HG02763 (cell line): ENCODE measurements at regions not wholly inside any gene's neighbourhood (a gene's known extent, or its start where the extent isn't known, plus 50 kb on each side); places are given as distances from the start of the nearest gene placed in this dataset.

Experiments used
- ATAC-seq: cut with Tn5 transposase; IDR thresholded peaks from one replicate; pipeline ENCODE4 v1.9.1; 2021; ENCODE audit warnings: mild to moderate bottlenecking, moderate library complexity; ENCODE audit not compliant: unreplicated experiment

GRCh38 chr12:61676520-61676919 is 583.7 kb upstream of the USP15 start:
- ATAC-seq: no peak

- ATAC-seq: no peak
Observed at GRCh38 chr12:61687407-61687806, 572.8 kb upstream of the USP15 start.

GRCh38 chr12:61694214-61694613 is 566.0 kb upstream of the USP15 start:
- no peak for ATAC-seq

GRCh38 chr12:61701471-61701870 is 558.7 kb upstream of the USP15 start:
- no peak for ATAC-seq

- ATAC-seq: no peak
Observed at GRCh38 chr12:61706783-61707182, 553.4 kb upstream of the USP15 start.

GRCh38 chr12:61713121-61713520 is 547.1 kb upstream of the USP15 start:
- ATAC-seq: no peak

- ATAC-seq: no peak
Observed at GRCh38 chr12:61717986-61718385, 542.2 kb upstream of the USP15 start.

GRCh38 chr12:61739925-61740324 is 520.3 kb upstream of the USP15 start:
- ATAC-seq: no peak

GRCh38 chr12:61750604-61751003 is 509.6 kb upstream of the USP15 start:
- no peak for ATAC-seq

- no peak for ATAC-seq
Observed at GRCh38 chr12:61754214-61754613, 506.0 kb upstream of the USP15 start.

GRCh38 chr12:61757831-61758505 is 502.2 kb upstream of the USP15 start:
- ATAC-seq: no peak

- ATAC-seq: no peak
Observed at GRCh38 chr12:61758661-61759060, 501.5 kb upstream of the USP15 start.

GRCh38 chr12:61765926-61766325 is 494.3 kb upstream of the USP15 start:
- no peak for ATAC-seq

GRCh38 chr12:61780435-61780834 is 479.8 kb upstream of the USP15 start:
- ATAC-seq: no peak

GRCh38 chr12:61781021-61781581 is 479.1 kb upstream of the USP15 start:
- no peak for ATAC-seq

- ATAC-seq: no peak
Observed at GRCh38 chr12:61796846-61797245, 463.4 kb upstream of the USP15 start.

GRCh38 chr12:61797266-61797665 is 462.9 kb upstream of the USP15 start:
- ATAC-seq: no peak

- ATAC-seq: no peak
Observed at GRCh38 chr12:61798778-61799177, 461.4 kb upstream of the USP15 start.

GRCh38 chr12:61804301-61804700 is 455.9 kb upstream of the USP15 start:
- no peak for ATAC-seq

- ATAC-seq: no peak
Observed at GRCh38 chr12:61808856-61809255, 451.3 kb upstream of the USP15 start.

GRCh38 chr12:61810486-61810885 is 449.7 kb upstream of the USP15 start:
- ATAC-seq: no peak

GRCh38 chr12:61821381-61821780 is 438.8 kb upstream of the USP15 start:
- no peak for ATAC-seq

- no peak for ATAC-seq
Observed at GRCh38 chr12:61823102-61823501, 437.1 kb upstream of the USP15 start.
